HEK293 (cell line): ENCODE measurements at regions not wholly inside any gene's neighbourhood (a gene's known extent, or its start where the extent isn't known, plus 50 kb on each side); places are given as distances from the start of the nearest gene placed in this dataset.

Experiments
- CTCF ChIA-PET: fragments of 350-600 bp; formaldehyde crosslinking; extraction: SDS; loops from one replicate; lab custom pipeline; 2021; ENCODE audit warnings: antibody characterized with exemption; lab: Yijun Ruan, JAX
- POLR2A ChIA-PET: fragments of 300-600 bp; formaldehyde crosslinking; extraction: SDS; loops from one replicate; lab custom pipeline; 2020; ENCODE audit warnings: antibody characterized with exemption, inconsistent platforms; lab: Yijun Ruan, JAX
- H3K27ac ChIP-seq: fragments of 200-500 bp; sonication (Bioruptor generic); 2 replicates; pipeline ENCODE4 v1.5.1; 2014; ENCODE audit warnings: low read depth, low read length, control low read depth, inconsistent platforms; ENCODE audit errors: extremely low read depth
- H3K36me3 ChIP-seq, 2 experiments: fragments of 200-500 bp in 1 of 2; sonication (Bioruptor generic) in 1 of 2; 1 replicate in 1 of 2; 2 replicates in 1 of 2; pipeline ENCODE4 v1.5.1; 2014 to 2017; ENCODE audit warnings: inconsistent platforms in 2 of 2, low read length in 2 of 2; ENCODE audit not compliant: control insufficient read depth in 2 of 2, insufficient read depth in 1 of 2
- H3K4me1 ChIP-seq: fragments of 200-500 bp; sonication (Bioruptor generic); 2 replicates; pipeline ENCODE4 v1.5.1; 2014; ENCODE audit warnings: mild to moderate bottlenecking, low read length, inconsistent platforms; ENCODE audit not compliant: control insufficient read depth, insufficient read depth
- H3K4me3 ChIP-seq: 2 replicates; pipeline ENCODE4 v1.5.1; 2011; ENCODE audit warnings: low read depth, mild to moderate bottlenecking, control low read depth, low read length, moderate library complexity
- H3K9me3 ChIP-seq: fragments of 200-500 bp; sonication (Bioruptor generic); 2 replicates; pipeline ENCODE4 v1.5.1; 2014; ENCODE audit warnings: low read depth, low read length, inconsistent platforms; ENCODE audit not compliant: control insufficient read depth, insufficient read depth
- BCL6B ChIP-seq: fragments of 450-650 bp; formaldehyde crosslinking; IDR thresholded peaks from 2 replicates; pipeline ENCODE4 v1.5.1; 2017; ENCODE audit warnings: missing biosample characterization, missing genetic modification characterization
- EGR2 ChIP-seq: fragments of 450-650 bp; formaldehyde crosslinking; IDR thresholded peaks from 2 replicates; pipeline ENCODE4 v1.5.1; 2016; ENCODE audit warnings: low read depth, missing biosample characterization, missing genetic modification characterization
- FEZF1 ChIP-seq: fragments of 450-650 bp; formaldehyde crosslinking; IDR thresholded peaks from 2 replicates; pipeline ENCODE4 v1.5.1; 2016; ENCODE audit warnings: missing biosample characterization, missing genetic modification characterization
- GLIS1 ChIP-seq: fragments of 450-650 bp; formaldehyde crosslinking; IDR thresholded peaks from 2 replicates; pipeline ENCODE4 v1.5.1; 2016; ENCODE audit warnings: missing biosample characterization, missing genetic modification characterization
- KLF1 ChIP-seq: fragments of 450-650 bp; formaldehyde crosslinking; IDR thresholded peaks from 2 replicates; pipeline ENCODE4 v1.5.1; 2016; ENCODE audit warnings: missing biosample characterization, missing genetic modification characterization
- MYNN ChIP-seq: fragments of 450-650 bp; formaldehyde crosslinking; IDR thresholded peaks from 2 replicates; pipeline ENCODE4 v1.5.1; 2016; ENCODE audit warnings: missing biosample characterization, missing genetic modification characterization, borderline replicate concordance
- YY2 ChIP-seq: fragments of 450-650 bp; formaldehyde crosslinking; IDR thresholded peaks from 2 replicates; pipeline ENCODE4 v1.5.1; 2016; ENCODE audit warnings: missing biosample characterization, missing genetic modification characterization
- ZBTB48 ChIP-seq: fragments of 450-650 bp; formaldehyde crosslinking; IDR thresholded peaks from 2 replicates; pipeline ENCODE4 v1.5.1; 2016; ENCODE audit warnings: missing biosample characterization, missing genetic modification characterization
- ZNF112 ChIP-seq: fragments of 450-650 bp; formaldehyde crosslinking; IDR thresholded peaks from 2 replicates; pipeline ENCODE4 v1.5.0; 2017; ENCODE audit warnings: missing biosample characterization, missing genetic modification characterization
- ZNF16 ChIP-seq: fragments of 450-650 bp; formaldehyde crosslinking; IDR thresholded peaks from 2 replicates; pipeline ENCODE4 v1.5.1; 2016; ENCODE audit warnings: low read depth, missing biosample characterization, missing genetic modification characterization
- ZNF19 ChIP-seq: fragments of 450-650 bp; formaldehyde crosslinking; IDR thresholded peaks from 2 replicates; pipeline ENCODE4; 2016; ENCODE audit warnings: missing biosample characterization, missing genetic modification characterization, low read depth
- ZNF211 ChIP-seq: fragments of 450-650 bp; formaldehyde crosslinking; IDR thresholded peaks from 2 replicates; pipeline ENCODE4 v1.5.1; 2016; ENCODE audit warnings: low read depth, missing biosample characterization, missing genetic modification characterization
- ZNF248 ChIP-seq: fragments of 450-650 bp; formaldehyde crosslinking; IDR thresholded peaks from 2 replicates; pipeline ENCODE4 v1.5.1; 2017; ENCODE audit warnings: missing biosample characterization, missing genetic modification characterization
- ZNF280D ChIP-seq: fragments of 450-650 bp; formaldehyde crosslinking; IDR thresholded peaks from 2 replicates; pipeline ENCODE4 v1.5.1; 2016; ENCODE audit warnings: missing biosample characterization, missing genetic modification characterization
- ZNF335 ChIP-seq: fragments of 450-650 bp; formaldehyde crosslinking; conservative IDR thresholded peaks from 2 replicates; pipeline ENCODE4 v1.5.1; 2016; ENCODE audit warnings: missing biosample characterization, missing genetic modification characterization
- ZNF341 ChIP-seq: fragments of 450-650 bp; formaldehyde crosslinking; IDR thresholded peaks from 2 replicates; pipeline ENCODE4; 2016; ENCODE audit warnings: low read depth, missing biosample characterization, missing genetic modification characterization
- ZNF350 ChIP-seq: fragments of 450-650 bp; formaldehyde crosslinking; IDR thresholded peaks from 2 replicates; pipeline ENCODE4 v1.5.0; 2017; ENCODE audit warnings: missing biosample characterization, mild to moderate bottlenecking, missing genetic modification characterization
- ZNF394 ChIP-seq: fragments of 450-650 bp; formaldehyde crosslinking; IDR thresholded peaks from 2 replicates; pipeline ENCODE4 v1.5.1; 2016; ENCODE audit warnings: missing biosample characterization, missing genetic modification characterization, mild to moderate bottlenecking, moderate library complexity, borderline replicate concordance
- ZNF404 ChIP-seq: fragments of 450-650 bp; formaldehyde crosslinking; IDR thresholded peaks from 2 replicates; pipeline ENCODE4 v1.5.1; 2017; ENCODE audit warnings: missing biosample characterization, missing genetic modification characterization
- ZNF426 ChIP-seq: fragments of 450-650 bp; formaldehyde crosslinking; IDR thresholded peaks from 2 replicates; pipeline ENCODE4 v1.5.1; 2017; ENCODE audit warnings: missing biosample characterization, missing genetic modification characterization, mild to moderate bottlenecking, inconsistent platforms, moderate library complexity
- ZNF544 ChIP-seq: fragments of 450-650 bp; formaldehyde crosslinking; IDR thresholded peaks from 2 replicates; pipeline ENCODE4 v1.5.0; 2017; ENCODE audit warnings: missing biosample characterization, missing genetic modification characterization
- ZNF610 ChIP-seq: fragments of 450-650 bp; formaldehyde crosslinking; IDR thresholded peaks from 2 replicates; pipeline ENCODE4 v1.5.1; 2016; ENCODE audit warnings: missing biosample characterization, missing genetic modification characterization, borderline replicate concordance
- ZNF677 ChIP-seq: fragments of 450-650 bp; IDR thresholded peaks from 2 replicates; pipeline ENCODE4 v1.5.0; 2018; ENCODE audit warnings: missing biosample characterization, mild to moderate bottlenecking, missing genetic modification characterization, moderate library complexity
- ZNF776 ChIP-seq: fragments of 450-650 bp; formaldehyde crosslinking; IDR thresholded peaks from 2 replicates; pipeline ENCODE4 v1.5.0; 2017; ENCODE audit warnings: missing biosample characterization, missing genetic modification characterization, borderline replicate concordance
- ZNF785 ChIP-seq: fragments of 450-650 bp; formaldehyde crosslinking; IDR thresholded peaks from 2 replicates; pipeline ENCODE4 v1.5.1; 2016; ENCODE audit warnings: missing biosample characterization, missing genetic modification characterization
- ZNF792 ChIP-seq: fragments of 450-650 bp; formaldehyde crosslinking; IDR thresholded peaks from 2 replicates; pipeline ENCODE4 v1.5.1; 2016; ENCODE audit warnings: missing biosample characterization, missing genetic modification characterization
- ZSCAN23 ChIP-seq: fragments of 450-650 bp; formaldehyde crosslinking; IDR thresholded peaks from 2 replicates; pipeline ENCODE4 v1.5.1; 2016; ENCODE audit warnings: missing biosample characterization, missing genetic modification characterization
- TF ChIP-seq, protein P1 (sequence below): fragments of 450-650 bp; formaldehyde crosslinking; IDR thresholded peaks from 2 replicates; pipeline ENCODE4 v1.5.1; 2017; ENCODE audit warnings: missing biosample characterization, missing genetic modification characterization
- TF ChIP-seq, protein P2 (sequence below): fragments of 450-650 bp; IDR thresholded peaks from 2 replicates; pipeline ENCODE4 v1.5.1; 2018; ENCODE audit warnings: missing biosample characterization, mild to moderate bottlenecking, missing genetic modification characterization
- TF ChIP-seq, protein P3 (sequence below): fragments of 450-650 bp; formaldehyde crosslinking; IDR thresholded peaks from 2 replicates; pipeline ENCODE4 v1.5.1; 2016; ENCODE audit warnings: missing biosample characterization, missing genetic modification characterization

GRCh38 chr5:148739023-148739422 is 84.7 kb upstream of the HTR4 start:
- Histone ChIP-seq H3K27ac (no peak overlapping the region), H3K36me3 (no peaks in the 10 kb centered on the region), H3K4me1 (peaks cover 8% of the 10 kb centered on the region; the same call in 1 of the 2 replicates), H3K4me3 (no peak overlapping the region), H3K9me3 (no peaks in the 10 kb centered on the region)
- ChIA-PET POLR2A (interaction anchor here (0.5 kb wide), 1 partner anchor 264 kb away, joined by 7 read pairs; no protein-coding TSS in a partner anchor), CTCF (interaction anchor here (0.5 to 18.8 kb wide), 20 partner anchors 8 to 525 kb away, joined by 3 to 489 read pairs (median 4); no protein-coding TSS in a partner anchor)
- no peak for TF ChIP-seq ZNF776 (tag by site-specific recombination)
- TF ChIP-seq ZNF404 (tag by site-specific recombination): no peak
- no peak for TF ChIP-seq ZNF335
- TF ChIP-seq ZBTB48 (tag by site-specific recombination): no peak
- no peak for TF ChIP-seq ZNF112 (tag by site-specific recombination)
- no peak for TF ChIP-seq ZNF341
- TF ChIP-seq ZNF19 (tag by site-specific recombination): no peak
- no peak for TF ChIP-seq ZNF785 (tag by site-specific recombination)
- TF ChIP-seq ZNF426: no peak
- no peak for TF ChIP-seq ZNF792 (tag by site-specific recombination)
- TF ChIP-seq EGR2 (tag by site-specific recombination): no peak
- TF ChIP-seq ZNF394: no peak
- no peak for TF ChIP-seq ZSCAN23 (tag by site-specific recombination)
- TF ChIP-seq FEZF1: no peak
- TF ChIP-seq, protein P1, sequence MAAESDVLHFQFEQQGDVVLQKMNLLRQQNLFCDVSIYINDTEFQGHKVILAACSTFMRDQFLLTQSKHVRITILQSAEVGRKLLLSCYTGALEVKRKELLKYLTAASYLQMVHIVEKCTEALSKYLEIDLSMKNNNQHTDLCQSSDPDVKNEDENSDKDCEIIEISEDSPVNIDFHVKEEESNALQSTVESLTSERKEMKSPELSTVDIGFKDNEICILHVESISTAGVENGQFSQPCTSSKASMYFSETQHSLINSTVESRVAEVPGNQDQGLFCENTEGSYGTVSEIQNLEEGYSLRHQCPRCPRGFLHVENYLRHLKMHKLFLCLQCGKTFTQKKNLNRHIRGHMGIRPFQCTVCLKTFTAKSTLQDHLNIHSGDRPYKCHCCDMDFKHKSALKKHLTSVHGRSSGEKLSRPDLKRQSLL (tag by site-specific recombination): no peak
- TF ChIP-seq, protein P2, sequence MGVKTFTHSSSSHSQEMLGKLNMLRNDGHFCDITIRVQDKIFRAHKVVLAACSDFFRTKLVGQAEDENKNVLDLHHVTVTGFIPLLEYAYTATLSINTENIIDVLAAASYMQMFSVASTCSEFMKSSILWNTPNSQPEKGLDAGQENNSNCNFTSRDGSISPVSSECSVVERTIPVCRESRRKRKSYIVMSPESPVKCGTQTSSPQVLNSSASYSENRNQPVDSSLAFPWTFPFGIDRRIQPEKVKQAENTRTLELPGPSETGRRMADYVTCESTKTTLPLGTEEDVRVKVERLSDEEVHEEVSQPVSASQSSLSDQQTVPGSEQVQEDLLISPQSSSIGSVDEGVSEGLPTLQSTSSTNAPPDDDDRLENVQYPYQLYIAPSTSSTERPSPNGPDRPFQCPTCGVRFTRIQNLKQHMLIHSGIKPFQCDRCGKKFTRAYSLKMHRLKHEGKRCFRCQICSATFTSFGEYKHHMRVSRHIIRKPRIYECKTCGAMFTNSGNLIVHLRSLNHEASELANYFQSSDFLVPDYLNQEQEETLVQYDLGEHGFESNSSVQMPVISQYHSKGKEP (tag by site-specific recombination): no peak
- no peak for TF ChIP-seq YY2
- TF ChIP-seq GLIS1 (tag by site-specific recombination): no peak
- TF ChIP-seq MYNN: no peak

- H3K27ac ChIP-seq: no peak overlapping the region
- peaks cover 8% of the 10 kb centered on the region; the same call in 1 of the 2 replicates for H3K4me1 ChIP-seq
- no peak overlapping the region for H3K4me3 ChIP-seq
- ChIA-PET CTCF (interaction anchor here (0.5 to 18.8 kb wide), 22 partner anchors 7 to 530 kb away, joined by 3 to 489 read pairs (median 4); no protein-coding TSS in a partner anchor), POLR2A (no interaction called here)
- H3K36me3 ChIP-seq: no peaks in the 10 kb centered on the region
- no peaks in the 10 kb centered on the region for H3K9me3 ChIP-seq
- no peak for TF ChIP-seq ZNF211 (tag by site-specific recombination)
- TF ChIP-seq ZNF248 (tag by site-specific recombination): no peak
- TF ChIP-seq ZNF280D (tag by site-specific recombination): no peak
- TF ChIP-seq, protein P3, sequence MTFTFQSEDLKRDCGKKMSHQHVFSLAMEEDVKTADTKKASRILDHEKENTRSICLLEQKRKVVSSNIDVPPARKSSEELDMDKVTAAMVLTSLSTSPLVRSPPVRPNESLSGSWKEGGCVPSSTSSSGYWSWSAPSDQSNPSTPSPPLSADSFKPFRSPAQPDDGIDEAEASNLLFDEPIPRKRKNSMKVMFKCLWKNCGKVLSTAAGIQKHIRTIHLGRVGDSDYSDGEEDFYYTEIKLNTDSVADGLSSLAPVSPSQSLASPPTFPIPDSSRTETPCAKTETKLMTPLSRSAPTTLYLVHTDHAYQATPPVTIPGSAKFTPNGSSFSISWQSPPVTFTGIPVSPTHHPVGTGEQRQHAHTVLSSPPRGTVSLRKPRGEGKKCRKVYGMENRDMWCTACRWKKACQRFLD (tag by site-specific recombination): no peak
- TF ChIP-seq ZNF610 (tag by site-specific recombination): no peak
- no peak for TF ChIP-seq ZNF544 (tag by site-specific recombination)
- no peak for TF ChIP-seq ZNF350 (tag by site-specific recombination)
- TF ChIP-seq BCL6B: no peak
- no peak for TF ChIP-seq ZNF16
- TF ChIP-seq ZNF677 (tag by site-specific recombination): no peak
- no peak for TF ChIP-seq KLF1
These were observed 85.2 kb upstream of the HTR4 start for GRCh38 chr5:148739524-148739923.
